ENCODE measurements at regions not wholly inside any gene's neighbourhood (a gene's known extent, or its start where the extent isn't known, plus 50 kb on each side); places are given as distances from the start of the nearest gene placed in this dataset.
"Not testable (repeated sequence)": the region's sequence is repeated elsewhere in the genome, so short reads cannot be mapped to it uniquely, and the experiment has no call there.

DNA sequence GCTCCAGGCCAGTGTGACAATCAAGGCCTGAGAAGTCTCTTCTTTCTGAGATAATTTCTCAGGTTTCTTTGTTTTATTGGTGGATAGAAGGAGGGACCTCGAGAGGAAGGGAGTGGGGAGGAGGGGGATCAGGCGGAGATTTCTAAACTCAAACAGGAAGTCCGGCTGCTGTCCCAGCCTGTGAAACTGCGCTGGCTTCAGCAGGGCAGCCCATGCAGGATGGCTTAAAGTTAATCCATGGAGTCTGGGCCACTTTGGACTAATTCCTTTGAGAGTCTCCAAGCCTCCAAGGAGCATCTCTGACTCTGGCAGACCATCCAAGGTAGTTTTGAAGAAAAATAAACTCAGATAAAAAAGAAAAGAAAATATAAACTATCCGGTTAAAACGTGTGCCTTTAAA lies 378.5 kb downstream of the MLLT3 start:
- no peak for DNase-seq (ENCODE audit: low read depth)
- TF ChIP-seq, protein P1, sequence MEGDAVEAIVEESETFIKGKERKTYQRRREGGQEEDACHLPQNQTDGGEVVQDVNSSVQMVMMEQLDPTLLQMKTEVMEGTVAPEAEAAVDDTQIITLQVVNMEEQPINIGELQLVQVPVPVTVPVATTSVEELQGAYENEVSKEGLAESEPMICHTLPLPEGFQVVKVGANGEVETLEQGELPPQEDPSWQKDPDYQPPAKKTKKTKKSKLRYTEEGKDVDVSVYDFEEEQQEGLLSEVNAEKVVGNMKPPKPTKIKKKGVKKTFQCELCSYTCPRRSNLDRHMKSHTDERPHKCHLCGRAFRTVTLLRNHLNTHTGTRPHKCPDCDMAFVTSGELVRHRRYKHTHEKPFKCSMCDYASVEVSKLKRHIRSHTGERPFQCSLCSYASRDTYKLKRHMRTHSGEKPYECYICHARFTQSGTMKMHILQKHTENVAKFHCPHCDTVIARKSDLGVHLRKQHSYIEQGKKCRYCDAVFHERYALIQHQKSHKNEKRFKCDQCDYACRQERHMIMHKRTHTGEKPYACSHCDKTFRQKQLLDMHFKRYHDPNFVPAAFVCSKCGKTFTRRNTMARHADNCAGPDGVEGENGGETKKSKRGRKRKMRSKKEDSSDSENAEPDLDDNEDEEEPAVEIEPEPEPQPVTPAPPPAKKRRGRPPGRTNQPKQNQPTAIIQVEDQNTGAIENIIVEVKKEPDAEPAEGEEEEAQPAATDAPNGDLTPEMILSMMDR (IDR thresholded peaks at IDR 0.05; ENCODE audit: low read length, missing control alignments), result no peak
- H3K4me3 ChIP-seq (replicated peaks; ENCODE audit: low read depth, low read length), result no peak overlapping the region

DNA sequence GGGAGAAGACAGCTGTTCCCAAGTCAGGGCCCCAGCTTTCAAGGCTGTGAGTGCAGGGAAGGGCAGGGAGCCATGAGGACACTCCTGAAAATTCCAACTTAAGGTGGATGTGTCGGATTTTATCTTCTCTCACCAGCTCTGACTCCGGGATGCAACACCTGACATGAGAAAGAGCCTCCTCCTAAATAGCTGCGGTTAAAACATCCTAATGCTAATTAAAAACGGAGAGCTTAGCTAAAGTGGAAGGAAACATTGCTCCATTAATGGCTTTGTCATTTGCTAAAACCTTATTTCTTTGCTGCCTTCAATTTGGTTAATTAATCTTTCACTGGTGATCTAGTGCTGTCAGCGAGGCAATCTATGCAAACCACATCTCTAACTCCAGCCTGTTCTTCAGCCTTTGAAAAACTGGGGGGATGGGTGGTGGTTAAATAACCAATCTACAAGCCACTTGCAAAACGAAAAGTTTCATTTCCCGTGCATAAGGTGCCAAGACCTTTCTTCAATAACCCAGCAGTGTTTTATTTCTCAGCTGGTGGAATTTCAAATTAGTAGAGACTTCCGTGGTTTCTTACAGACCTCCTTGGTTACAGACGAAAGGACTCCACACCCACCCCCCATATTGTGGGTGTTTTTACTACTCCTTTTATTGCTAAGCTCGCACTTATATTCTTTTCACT lies 379.6 kb downstream of the MLLT3 start:
- no peak for DNase-seq (ENCODE audit: low read depth)

DNA sequence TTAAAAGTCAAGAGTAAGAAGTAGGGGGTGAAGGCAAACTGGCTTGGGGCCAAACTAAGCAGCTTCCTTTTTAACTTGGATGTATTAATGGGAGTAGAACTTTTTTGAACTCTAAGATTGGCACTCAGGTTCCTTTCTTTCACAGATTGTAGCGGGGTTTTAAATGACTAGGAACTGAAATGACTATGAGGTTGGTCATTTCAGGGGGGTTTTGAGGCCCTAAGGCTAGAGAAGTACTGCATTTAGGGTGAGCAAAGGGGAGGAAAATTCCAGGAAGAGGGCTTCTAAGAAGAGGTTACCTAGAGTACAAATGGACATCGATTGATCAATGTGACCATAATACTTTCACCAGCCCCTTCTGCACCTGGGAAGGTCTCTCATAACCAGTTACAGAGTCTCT lies 381.8 kb downstream of the MLLT3 start:
- DNase-seq (ENCODE audit: low read depth), result no peak
- H3K4me3 ChIP-seq (replicated peaks; ENCODE audit: low read depth, low read length), result no peak overlapping the region
- TF ChIP-seq, protein P1 (IDR thresholded peaks at IDR 0.05; ENCODE audit: low read length, missing control alignments), result no peak

More for the DNA sequence above, 379.6 kb downstream of the MLLT3 start:
- TF ChIP-seq, protein P1 (IDR thresholded peaks at IDR 0.05; ENCODE audit: low read length, missing control alignments), result no peak
- H3K4me3 ChIP-seq (replicated peaks; ENCODE audit: low read depth, low read length), result no peak overlapping the region

DNA sequence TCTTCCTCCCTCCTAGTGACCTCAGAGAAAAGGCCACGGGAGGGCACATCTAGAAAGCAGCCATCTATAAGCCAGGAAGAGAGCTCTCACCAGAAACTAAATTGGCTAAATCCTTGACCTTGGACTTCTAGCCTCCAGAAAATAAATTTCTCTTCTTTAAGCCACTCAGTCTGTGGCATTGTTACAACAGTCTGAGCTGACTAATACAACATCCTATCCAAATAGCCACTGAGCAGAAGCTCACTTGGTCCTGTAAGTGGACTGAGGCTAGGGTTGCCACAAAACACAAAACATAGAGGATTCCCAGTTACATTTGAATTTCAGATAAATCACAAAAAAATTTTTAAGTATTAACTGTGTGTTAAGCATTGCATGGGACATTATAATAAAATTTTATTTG lies 383.4 kb downstream of the MLLT3 start:
- no peak for DNase-seq (ENCODE audit: low read depth)
- H3K4me3 ChIP-seq (replicated peaks; ENCODE audit: low read depth, low read length), result no peak overlapping the region
- TF ChIP-seq, protein P1 (IDR thresholded peaks at IDR 0.05; ENCODE audit: low read length, missing control alignments), result no peak

DNA sequence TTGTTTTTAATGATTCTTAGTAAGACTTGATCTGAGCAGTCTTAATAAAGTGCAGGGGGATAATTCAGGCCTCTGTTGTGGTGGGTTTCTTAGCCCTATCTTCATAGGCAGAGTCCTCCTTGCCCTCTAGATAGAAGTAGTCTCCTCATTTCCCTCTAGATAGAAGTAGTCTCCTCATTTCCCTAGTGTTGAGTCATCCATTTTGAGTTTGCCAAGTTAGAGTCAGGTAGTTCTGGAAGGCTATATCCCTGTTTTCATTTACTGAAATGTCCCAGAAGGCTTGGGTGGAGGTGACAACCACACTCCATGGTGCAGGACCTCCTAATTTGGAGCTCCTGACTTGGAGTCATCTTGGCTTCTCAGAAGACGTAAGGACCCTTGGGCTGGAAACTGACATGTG lies 384.6 kb downstream of the MLLT3 start:
- TF ChIP-seq, protein P1 (IDR thresholded peaks at IDR 0.05; ENCODE audit: low read length, missing control alignments), result no peak
- DNase-seq (ENCODE audit: low read depth), result no peak
- H3K4me3 ChIP-seq (replicated peaks; ENCODE audit: low read depth, low read length), result no peak overlapping the region

GRCh38 chr9:20236676-20237075 lies 385.6 kb downstream of the MLLT3 start:
- no peak overlapping the region for H3K4me3 ChIP-seq (replicated peaks; ENCODE audit: low read depth, low read length)
- no peak for DNase-seq (ENCODE audit: low read depth)

DNA sequence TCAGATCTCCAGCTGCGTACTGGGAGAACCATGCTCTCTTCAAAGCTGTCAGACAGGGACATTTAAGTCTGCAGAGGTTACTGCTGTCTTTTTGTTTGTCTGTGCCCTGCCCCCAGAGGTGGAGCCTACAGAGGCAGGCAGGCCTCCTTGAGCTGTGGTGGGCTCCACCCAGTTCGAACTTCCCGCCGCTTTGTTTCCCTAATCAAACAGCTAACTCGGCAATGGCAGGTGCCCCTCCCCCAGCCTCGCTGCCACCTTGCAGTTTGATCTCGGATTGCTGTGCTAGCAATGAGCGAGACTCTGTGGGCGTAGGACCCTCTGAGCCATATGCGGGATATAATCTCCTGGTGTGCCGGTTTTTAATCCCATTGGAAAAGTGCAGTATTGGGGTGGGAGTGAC lies 387.1 kb downstream of the MLLT3 start:
- DNase-seq (ENCODE audit: low read depth); H3K4me3 ChIP-seq (replicated peaks; ENCODE audit: low read depth, low read length): not testable (repeated sequence)

More at GRCh38 chr9:20236676-20237075, 385.6 kb downstream of the MLLT3 start:
- TF ChIP-seq, protein P1 (IDR thresholded peaks at IDR 0.05; ENCODE audit: low read length, missing control alignments), result no peak
